AG09309 (cell line): ENCODE measurements at regions not wholly inside any gene's neighbourhood (a gene's known extent, or its start where the extent isn't known, plus 50 kb on each side); places are given as distances from the start of the nearest gene placed in this dataset.

ENCODE experiments used
- DNase-seq: peaks from one replicate; pipeline ENCODE4 v3.0.0-alpha.2; 2010; ENCODE audit warnings: low read depth
- H3K4me3 ChIP-seq: 2 replicates; pipeline ENCODE4 v1.5.1; 2011; ENCODE audit warnings: mild to moderate bottlenecking, low read depth, low read length, moderate library complexity; ENCODE audit not compliant: control insufficient read depth
- TF ChIP-seq, protein P1 (sequence below): IDR thresholded peaks from 2 replicates; pipeline ENCODE4 v1.5.1; 2011; ENCODE audit warnings: mild to moderate bottlenecking, low read depth, low read length, inconsistent platforms; ENCODE audit not compliant: insufficient read depth, control insufficient read depth; ENCODE audit errors: missing control alignments

DNA sequence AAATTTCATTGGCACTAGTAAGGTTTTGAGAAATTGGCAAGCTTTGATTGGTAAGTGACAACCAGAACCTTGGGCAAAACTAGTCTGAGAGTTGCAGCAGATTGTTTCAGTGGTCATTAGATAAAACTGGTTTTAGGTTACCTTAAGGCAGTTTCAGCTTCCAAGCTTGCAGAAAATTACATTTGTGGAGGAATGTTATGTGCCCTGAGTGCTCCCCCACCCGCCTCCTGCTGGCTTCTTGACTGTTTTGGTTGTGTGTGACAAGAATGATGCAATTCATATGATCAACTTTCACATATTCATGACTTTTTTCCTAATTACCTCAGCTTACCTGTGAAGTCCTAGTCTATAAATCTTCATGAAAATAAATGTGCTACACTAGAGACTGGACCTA lies 599.5 kb upstream of the ZNF804A start:
- DNase-seq: no peak
- H3K4me3 ChIP-seq: no peak overlapping the region
- TF ChIP-seq, protein P1, sequence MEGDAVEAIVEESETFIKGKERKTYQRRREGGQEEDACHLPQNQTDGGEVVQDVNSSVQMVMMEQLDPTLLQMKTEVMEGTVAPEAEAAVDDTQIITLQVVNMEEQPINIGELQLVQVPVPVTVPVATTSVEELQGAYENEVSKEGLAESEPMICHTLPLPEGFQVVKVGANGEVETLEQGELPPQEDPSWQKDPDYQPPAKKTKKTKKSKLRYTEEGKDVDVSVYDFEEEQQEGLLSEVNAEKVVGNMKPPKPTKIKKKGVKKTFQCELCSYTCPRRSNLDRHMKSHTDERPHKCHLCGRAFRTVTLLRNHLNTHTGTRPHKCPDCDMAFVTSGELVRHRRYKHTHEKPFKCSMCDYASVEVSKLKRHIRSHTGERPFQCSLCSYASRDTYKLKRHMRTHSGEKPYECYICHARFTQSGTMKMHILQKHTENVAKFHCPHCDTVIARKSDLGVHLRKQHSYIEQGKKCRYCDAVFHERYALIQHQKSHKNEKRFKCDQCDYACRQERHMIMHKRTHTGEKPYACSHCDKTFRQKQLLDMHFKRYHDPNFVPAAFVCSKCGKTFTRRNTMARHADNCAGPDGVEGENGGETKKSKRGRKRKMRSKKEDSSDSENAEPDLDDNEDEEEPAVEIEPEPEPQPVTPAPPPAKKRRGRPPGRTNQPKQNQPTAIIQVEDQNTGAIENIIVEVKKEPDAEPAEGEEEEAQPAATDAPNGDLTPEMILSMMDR: no peak

DNA sequence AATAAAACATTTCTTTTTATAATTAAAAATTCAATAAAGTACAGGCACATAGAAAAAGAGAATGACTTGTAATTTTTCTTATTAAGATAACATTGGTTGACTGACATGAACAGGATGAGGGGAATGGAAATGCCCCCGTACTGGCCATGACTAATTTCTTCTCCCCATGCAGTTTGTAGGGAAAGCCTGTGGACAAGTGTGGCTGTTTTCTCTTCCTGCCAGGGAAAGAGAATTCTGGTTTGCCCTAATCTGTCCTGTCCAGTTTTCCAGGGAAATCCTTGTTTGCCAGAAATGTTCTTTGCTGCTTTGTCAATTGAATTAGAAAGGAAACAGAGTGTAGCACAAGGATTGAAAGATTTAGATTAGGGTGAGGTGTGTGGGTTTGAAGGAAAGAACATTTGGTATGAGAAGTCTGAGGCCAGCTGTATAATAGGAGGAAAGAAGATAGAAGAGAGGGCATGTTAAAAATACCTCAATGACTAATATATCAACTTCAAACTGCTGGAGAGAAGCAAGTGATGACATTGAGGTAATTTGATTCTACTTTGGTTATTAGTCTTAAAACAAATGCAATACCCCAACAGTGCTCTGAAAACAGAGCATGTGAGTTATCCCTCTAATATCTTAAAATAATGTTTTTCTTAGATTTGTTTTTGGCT lies 593.9 kb upstream of the ZNF804A start:
- TF ChIP-seq, protein P1: no peak
- H3K4me3 ChIP-seq: no peak overlapping the region
- no peak for DNase-seq

- no peak for DNase-seq
- TF ChIP-seq, protein P1: no peak
- no peak overlapping the region for H3K4me3 ChIP-seq
Measured at GRCh38 chr2:184004948-184005672, 593.2 kb upstream of the ZNF804A start.

DNA sequence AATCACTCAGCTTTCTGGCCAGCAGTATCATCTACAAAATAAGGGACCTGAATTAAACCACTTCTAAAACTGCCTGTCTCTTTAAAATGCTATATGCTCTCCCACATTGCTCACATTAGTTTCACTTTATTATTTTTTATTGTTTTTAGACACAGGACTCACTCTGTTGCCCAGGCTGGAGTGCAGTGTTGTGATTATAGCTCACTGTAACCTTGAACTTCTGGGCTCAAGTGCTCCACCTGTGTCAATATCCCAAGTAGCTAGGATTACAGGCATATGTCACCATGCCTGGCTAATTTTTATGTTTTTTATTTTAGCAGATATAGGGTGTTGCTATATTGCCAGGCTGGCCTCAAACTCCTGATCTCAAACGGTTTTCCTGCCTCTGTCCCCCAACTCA lies 591.3 kb upstream of the ZNF804A start:
- DNase-seq: no peak
- no peak overlapping the region for H3K4me3 ChIP-seq
- TF ChIP-seq, protein P1: no peak

GRCh38 chr2:184026961-184027360 lies 571.4 kb upstream of the ZNF804A start:
- TF ChIP-seq, protein P1: no peak
- H3K4me3 ChIP-seq: no peak overlapping the region
- DNase-seq: no peak

- H3K4me3 ChIP-seq: no peak overlapping the region
Measured at GRCh38 chr2:184030245-184030644, 568.1 kb upstream of the ZNF804A start.

More at GRCh38 chr2:184030245-184030644, 568.1 kb upstream of the ZNF804A start:
- no peak for DNase-seq
- TF ChIP-seq, protein P1: no peak
